Memory B cell (primary cell): ENCODE measurements at regions not wholly inside any gene's neighbourhood (a gene's known extent, or its start where the extent isn't known, plus 50 kb on each side); places are given as distances from the start of the nearest gene placed in this dataset.

Source experiments
- ATAC-seq: fragments of 150-1000 bp; cut with Tn5 transposase; 2 replicates; pipeline ENCODE4 v1.10.0; 2021; ENCODE audit warnings: low read depth, mild to moderate bottlenecking, moderate library complexity
- DNase-seq, 2 donors: peaks; one replicate each; pipeline ENCODE4 v3.0.0; 2022; ENCODE audit warnings: low spot score in 2 of 2
- H3K27ac Mint-ChIP-seq: one replicate; pipeline ENCODE4 v1.8.0; 2022; ENCODE audit warnings: mild to moderate bottlenecking, moderate library complexity, mixed read lengths
- H3K27me3 Mint-ChIP-seq: one replicate; pipeline ENCODE4 v1.8.0; 2022; ENCODE audit warnings: mixed read lengths
- H3K36me3 Mint-ChIP-seq: one replicate; pipeline ENCODE4 v1.8.0; 2022; ENCODE audit warnings: mild to moderate bottlenecking, mixed read lengths
- H3K4me1 Mint-ChIP-seq: one replicate; pipeline ENCODE4 v1.8.0; 2022; ENCODE audit warnings: mixed read lengths
- H3K4me3 Mint-ChIP-seq: one replicate; pipeline ENCODE4 v1.8.0; 2022; ENCODE audit warnings: mild to moderate bottlenecking, moderate library complexity, mixed read lengths
- H3K9me3 Mint-ChIP-seq: one replicate; pipeline ENCODE4 v1.8.0; 2022; ENCODE audit warnings: mixed read lengths

- ATAC-seq (no peak), DNase-seq (no peak)
- H3K36me3 Mint-ChIP-seq = no peaks in the 10 kb centered on the region
Measured at GRCh38 chr17:5793899-5794298, 209.6 kb upstream of the NLRP1 start.

GRCh38 chr17:5794385-5794784 lies 210.1 kb upstream of the NLRP1 start:
- DNase-seq = no peak

More at GRCh38 chr17:5793899-5794298, 209.6 kb upstream of the NLRP1 start:
- Mint-ChIP-seq H3K4me1 (no peaks in the 10 kb centered on the region), H3K27me3 (peaks cover 14% of the 10 kb centered on the region), H3K4me3 (no peak overlapping the region), H3K9me3 (peaks cover 5% of the 10 kb centered on the region), H3K27ac (no peak overlapping the region)

GRCh38 chr17:5794881-5795506 lies 210.7 kb upstream of the NLRP1 start:
- DNase-seq = no peak
- Mint-ChIP-seq H3K9me3 (peaks cover 5% of the 10 kb centered on the region), H3K27ac (no peak overlapping the region), H3K4me3 (no peak overlapping the region), H3K36me3 (no peaks in the 10 kb centered on the region), H3K27me3 (peaks cover 14% of the 10 kb centered on the region), H3K4me1 (no peaks in the 10 kb centered on the region)
- no peak for ATAC-seq

More at GRCh38 chr17:5794385-5794784, 210.1 kb upstream of the NLRP1 start:
- no peak for ATAC-seq
- H3K27me3 Mint-ChIP-seq = peaks cover 16% of the 10 kb centered on the region
- H3K36me3 Mint-ChIP-seq = no peaks in the 10 kb centered on the region
- H3K4me1 Mint-ChIP-seq = no peaks in the 10 kb centered on the region
- H3K27ac Mint-ChIP-seq = no peak overlapping the region
- no peak overlapping the region for H3K4me3 Mint-ChIP-seq
- H3K9me3 Mint-ChIP-seq = peaks cover 5% of the 10 kb centered on the region

- H3K27ac Mint-ChIP-seq = no peak overlapping the region
- H3K4me1 Mint-ChIP-seq = no peaks in the 10 kb centered on the region
- H3K36me3 Mint-ChIP-seq = no peaks in the 10 kb centered on the region
- DNase-seq = no peak
- peaks cover 4% of the 10 kb centered on the region for H3K9me3 Mint-ChIP-seq
- H3K4me3 Mint-ChIP-seq = no peak overlapping the region
- no peak for ATAC-seq
- peaks cover 16% of the 10 kb centered on the region for H3K27me3 Mint-ChIP-seq
Measured at GRCh38 chr17:5797447-5798050, 213.2 kb upstream of the NLRP1 start.

GRCh38 chr17:5798094-5798493 lies 213.8 kb upstream of the NLRP1 start:
- Mint-ChIP-seq H3K27ac (no peak overlapping the region), H3K36me3 (no peaks in the 10 kb centered on the region), H3K4me1 (no peaks in the 10 kb centered on the region), H3K27me3 (peaks cover 18% of the 10 kb centered on the region), H3K9me3 (no peaks in the 10 kb centered on the region), H3K4me3 (no peak overlapping the region)
- DNase-seq (no peak), ATAC-seq (no peak)

- H3K9me3 Mint-ChIP-seq = peaks cover 4% of the 10 kb centered on the region
- H3K4me1 Mint-ChIP-seq = no peaks in the 10 kb centered on the region
- peaks cover 20% of the 10 kb centered on the region for H3K27me3 Mint-ChIP-seq
- ATAC-seq (no peak), DNase-seq (no peak)
- H3K27ac Mint-ChIP-seq = no peak overlapping the region
- no peak overlapping the region for H3K4me3 Mint-ChIP-seq
- peaks cover 2% of the 10 kb centered on the region for H3K36me3 Mint-ChIP-seq
Measured at GRCh38 chr17:5800131-5800530, 215.8 kb upstream of the NLRP1 start.

- Mint-ChIP-seq H3K4me1 (no peaks in the 10 kb centered on the region), H3K27me3 (peaks cover 20% of the 10 kb centered on the region)
Measured at GRCh38 chr17:5800646-5801045, 216.3 kb upstream of the NLRP1 start.

GRCh38 chr17:5804251-5804650 lies 219.9 kb upstream of the NLRP1 start:
- H3K9me3 Mint-ChIP-seq = peaks cover 7% of the 10 kb centered on the region
- H3K27ac Mint-ChIP-seq = no peak overlapping the region
- peaks cover 9% of the 10 kb centered on the region for H3K27me3 Mint-ChIP-seq
- H3K36me3 Mint-ChIP-seq = peaks cover 2% of the 10 kb centered on the region
- H3K4me3 Mint-ChIP-seq = no peak overlapping the region
- H3K4me1 Mint-ChIP-seq = no peaks in the 10 kb centered on the region
- DNase-seq (no peak), ATAC-seq (no peak)

More at GRCh38 chr17:5800646-5801045, 216.3 kb upstream of the NLRP1 start:
- Mint-ChIP-seq H3K27ac (no peak overlapping the region), H3K36me3 (peaks cover 2% of the 10 kb centered on the region), H3K9me3 (peaks cover 4% of the 10 kb centered on the region), H3K4me3 (no peak overlapping the region)
- DNase-seq (no peak), ATAC-seq (no peak)

- peaks cover under 1% of the 10 kb centered on the region for H3K27me3 Mint-ChIP-seq
- no peak overlapping the region for H3K27ac Mint-ChIP-seq
- H3K9me3 Mint-ChIP-seq = peaks cover 16% of the 10 kb centered on the region
- no peak overlapping the region for H3K4me3 Mint-ChIP-seq
- ATAC-seq = no peak
- H3K4me1 Mint-ChIP-seq = no peaks in the 10 kb centered on the region
- peaks cover 3% of the 10 kb centered on the region for H3K36me3 Mint-ChIP-seq
- no peak for DNase-seq
Measured at GRCh38 chr17:5809056-5809455, 224.7 kb upstream of the NLRP1 start.

- H3K4me3 Mint-ChIP-seq = no peak overlapping the region
- ATAC-seq = no peak
- peaks cover 3% of the 10 kb centered on the region for H3K36me3 Mint-ChIP-seq
- H3K27ac Mint-ChIP-seq = no peak overlapping the region
- H3K9me3 Mint-ChIP-seq = peaks cover 16% of the 10 kb centered on the region
- H3K4me1 Mint-ChIP-seq = no peaks in the 10 kb centered on the region
- H3K27me3 Mint-ChIP-seq = no peaks in the 10 kb centered on the region
- DNase-seq = no peak
Measured at GRCh38 chr17:5809580-5810188, 225.4 kb upstream of the NLRP1 start.

- Mint-ChIP-seq H3K4me3 (no peak overlapping the region), H3K9me3 (peaks cover 13% of the 10 kb centered on the region), H3K4me1 (no peaks in the 10 kb centered on the region), H3K36me3 (peaks cover 3% of the 10 kb centered on the region), H3K27me3 (peaks cover 1% of the 10 kb centered on the region), H3K27ac (no peak overlapping the region)
- ATAC-seq = no peak
- no peak for DNase-seq
Measured at GRCh38 chr17:5812590-5812989, 228.3 kb upstream of the NLRP1 start.

GRCh38 chr17:5813357-5813756 lies 229.0 kb upstream of the NLRP1 start:
- H3K27ac Mint-ChIP-seq = no peak overlapping the region
- H3K36me3 Mint-ChIP-seq = peaks cover 3% of the 10 kb centered on the region
- ATAC-seq = no peak
- peaks cover 1% of the 10 kb centered on the region for H3K27me3 Mint-ChIP-seq
- H3K4me1 Mint-ChIP-seq = no peaks in the 10 kb centered on the region
- H3K4me3 Mint-ChIP-seq = no peak overlapping the region
- H3K9me3 Mint-ChIP-seq = peaks cover 13% of the 10 kb centered on the region
- DNase-seq = no peak

- Mint-ChIP-seq H3K4me1 (no peaks in the 10 kb centered on the region), H3K27me3 (peaks cover 7% of the 10 kb centered on the region), H3K4me3 (no peak overlapping the region), H3K36me3 (peaks cover 3% of the 10 kb centered on the region), H3K9me3 (peaks cover 8% of the 10 kb centered on the region), H3K27ac (no peak overlapping the region)
- DNase-seq (no peak), ATAC-seq (no peak)
Measured at GRCh38 chr17:5815396-5815795, 231.1 kb upstream of the NLRP1 start.

- no peak overlapping the region for H3K4me3 Mint-ChIP-seq
- H3K36me3 Mint-ChIP-seq = no peaks in the 10 kb centered on the region
- no peak for ATAC-seq
- H3K27me3 Mint-ChIP-seq = peaks cover 8% of the 10 kb centered on the region
- H3K4me1 Mint-ChIP-seq = no peaks in the 10 kb centered on the region
- no peak for DNase-seq
- no peak overlapping the region for H3K27ac Mint-ChIP-seq
- no peaks in the 10 kb centered on the region for H3K9me3 Mint-ChIP-seq
Measured at GRCh38 chr17:5816491-5817070, 232.3 kb upstream of the NLRP1 start.
